NCI-H1092 (cell line): ENCODE measurements at regions not wholly inside any gene's neighbourhood (a gene's known extent, or its start where the extent isn't known, plus 50 kb on each side); places are given as distances from the start of the nearest gene placed in this dataset.
A peak's percentile ranks its signal among the peaks of the same experiment; 100 is the strongest.
"Not testable (repeated sequence)": the region's sequence is repeated elsewhere in the genome, so short reads cannot be mapped to it uniquely, and the experiment has no call there.

Experiments
- DNase-seq: peaks from one replicate; lab custom pipeline; 2025; lab: John Stamatoyannopoulos, UW

DNA sequence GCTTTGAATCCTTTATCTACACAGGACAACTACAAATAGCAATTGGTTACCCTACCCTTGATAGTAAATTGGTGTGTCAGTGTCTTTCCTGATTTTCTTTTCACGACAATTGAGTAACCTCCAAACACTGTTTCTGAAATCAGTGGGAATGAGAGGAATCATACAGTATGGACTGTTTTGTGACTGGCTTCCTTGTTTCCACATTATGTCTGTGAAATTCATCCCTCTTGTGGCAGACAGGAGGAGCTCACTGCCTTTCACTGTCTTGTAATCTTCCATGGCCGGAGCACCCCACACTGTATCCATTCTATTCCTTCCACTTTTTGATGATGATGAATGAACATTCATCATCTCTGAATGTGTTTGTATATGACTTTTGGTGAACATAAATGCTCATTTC is 164.0 kb upstream of the PZP start:
- DNase-seq, result no peak

DNA sequence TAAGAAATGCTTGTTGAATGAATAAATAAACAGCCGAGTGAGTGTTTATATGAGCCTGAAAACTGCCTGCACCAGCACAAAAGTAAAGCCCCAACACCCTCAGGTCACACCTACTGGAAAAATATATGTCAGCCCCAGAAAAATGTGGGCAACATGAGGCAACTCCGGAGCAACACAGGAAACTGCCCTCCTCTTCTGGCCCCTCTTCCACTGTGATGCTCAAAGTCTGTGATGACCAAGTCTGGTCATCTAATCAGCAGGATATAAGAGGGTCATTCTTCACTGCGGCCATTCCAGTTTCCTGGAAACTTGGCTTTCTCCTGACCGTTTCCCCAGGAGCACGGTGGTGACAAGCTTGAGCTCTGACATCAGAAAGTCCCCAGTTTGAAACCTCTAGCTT is 159.6 kb upstream of the PZP start:
- DNase-seq, result no peak

DNA sequence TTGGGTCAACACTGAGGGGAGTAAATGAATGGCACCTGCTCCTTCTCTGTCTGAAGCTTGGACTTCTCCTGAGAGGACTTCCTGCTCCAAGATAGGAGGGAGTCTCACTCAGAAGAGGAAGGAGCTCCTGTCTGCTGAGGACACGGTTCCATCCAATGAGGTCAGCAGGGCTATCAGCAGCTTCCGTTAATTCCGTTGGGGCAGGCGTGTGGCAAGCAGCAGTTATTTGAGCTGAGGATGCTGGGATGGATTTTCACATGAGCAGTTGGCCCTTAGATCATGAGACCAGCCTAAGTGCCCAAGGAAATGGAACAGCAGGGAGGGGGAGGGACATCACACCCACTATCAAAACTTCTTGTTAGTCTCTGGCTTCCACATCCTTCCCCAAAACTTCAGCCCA is 159.0 kb upstream of the PZP start:
- DNase-seq, result no peak

DNA sequence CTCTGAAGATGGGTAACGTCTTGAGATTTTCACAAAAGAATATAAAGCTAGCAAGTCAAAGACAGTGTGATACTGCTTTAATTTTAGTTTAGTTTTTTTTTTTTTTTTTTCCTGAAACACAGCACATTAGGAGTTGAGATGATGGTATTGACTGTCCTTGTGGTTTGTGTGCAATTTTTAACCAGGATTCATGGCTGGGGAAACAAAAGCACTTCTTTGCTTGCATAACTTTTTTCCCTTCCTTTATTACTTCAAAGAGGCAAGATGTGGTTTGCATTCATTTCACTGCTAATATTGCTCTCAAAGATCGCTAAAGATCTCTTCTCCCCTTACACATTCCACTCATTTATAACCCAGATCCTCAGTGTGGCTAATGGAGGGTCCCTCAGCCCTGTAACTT is 157.1 kb upstream of the PZP start:
- no peak for DNase-seq

DNA sequence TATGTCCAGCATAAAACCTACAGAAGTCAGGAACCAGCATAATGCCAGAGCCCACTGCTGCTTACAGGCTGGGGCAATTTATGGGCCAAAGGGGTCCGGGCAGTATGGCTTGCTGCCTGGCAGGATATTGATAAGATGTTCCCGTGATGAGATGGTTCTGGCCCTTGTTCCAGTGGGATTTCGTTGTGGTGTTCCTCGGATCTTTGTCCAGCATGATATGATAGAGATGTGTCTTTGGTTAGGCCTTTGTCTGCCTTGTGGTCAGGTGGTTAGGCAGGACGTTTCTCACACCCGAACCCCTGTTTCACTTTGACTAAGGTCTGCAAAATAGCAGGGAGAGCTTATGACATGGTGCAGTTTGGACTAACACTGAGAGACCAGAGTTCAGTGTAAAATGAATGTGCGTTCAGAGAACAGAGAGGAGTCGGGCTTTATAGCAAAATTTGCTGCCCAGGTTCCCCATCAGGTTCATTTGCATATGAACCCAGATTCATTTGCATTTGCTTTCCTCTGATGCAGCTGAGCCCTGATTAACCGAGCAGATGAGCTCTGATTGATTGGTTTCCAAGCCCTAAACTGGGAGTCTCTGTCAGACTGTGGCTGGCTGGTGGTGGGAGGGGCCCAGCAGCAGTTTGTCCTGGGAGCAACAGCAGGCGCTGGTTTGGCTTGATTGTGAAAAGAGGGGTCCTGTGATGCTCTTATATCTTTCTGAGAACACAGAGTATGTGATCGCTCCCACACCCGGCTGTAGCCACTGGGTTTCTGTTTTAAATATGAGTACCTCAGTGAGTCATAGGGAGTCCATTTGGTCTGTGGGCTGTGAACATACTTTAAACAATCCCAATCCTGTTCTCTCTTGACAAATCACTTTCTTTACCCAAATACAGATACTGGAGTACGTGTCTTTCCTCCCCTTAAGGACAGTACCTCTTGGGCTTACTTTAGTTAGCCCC is 156.3 kb upstream of the PZP start:
- DNase-seq, result no peak

DNA sequence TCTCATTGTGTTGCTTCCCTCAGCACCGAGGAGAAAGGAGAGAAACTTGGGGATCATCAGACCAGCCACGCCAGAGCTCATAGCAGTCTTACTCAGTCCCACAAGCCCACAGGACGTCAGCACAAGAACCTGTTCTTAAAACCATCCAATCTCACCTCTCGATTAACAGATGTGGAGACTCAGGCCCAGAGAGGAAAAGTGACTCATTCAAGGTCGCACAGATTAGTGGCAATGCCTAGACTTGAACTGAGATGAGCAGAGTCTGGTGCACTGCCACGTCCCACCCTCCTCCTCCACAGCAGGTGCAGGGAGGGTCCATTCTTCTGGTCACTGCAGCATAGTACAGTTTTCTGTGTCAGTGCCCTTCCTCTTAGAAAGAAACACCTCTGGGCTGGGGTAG is 154.9 kb upstream of the PZP start:
- DNase-seq, result no peak

DNA sequence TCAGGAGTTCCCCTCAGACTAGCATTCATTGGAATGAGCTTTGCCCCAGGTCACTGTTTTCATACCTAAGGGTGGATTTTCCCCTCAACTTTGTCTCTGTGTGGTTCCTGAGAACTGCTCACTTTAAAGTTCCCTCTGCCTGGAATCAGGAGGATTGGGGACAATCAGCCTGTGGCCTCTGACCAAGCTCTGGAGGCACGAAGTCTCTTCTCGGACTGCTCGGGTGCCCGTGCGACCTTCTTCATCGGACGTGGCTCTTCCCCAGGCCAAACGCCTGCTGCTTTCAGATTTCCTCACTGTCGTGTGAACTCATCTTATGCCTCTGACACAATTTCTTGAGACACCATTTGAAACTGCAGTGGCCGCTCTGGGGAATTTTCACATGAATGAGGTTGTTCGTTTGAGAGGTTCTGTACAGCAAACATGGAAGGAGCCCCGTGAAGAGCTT is 153.7 kb upstream of the PZP start:
- DNase-seq, result no peak

DNA sequence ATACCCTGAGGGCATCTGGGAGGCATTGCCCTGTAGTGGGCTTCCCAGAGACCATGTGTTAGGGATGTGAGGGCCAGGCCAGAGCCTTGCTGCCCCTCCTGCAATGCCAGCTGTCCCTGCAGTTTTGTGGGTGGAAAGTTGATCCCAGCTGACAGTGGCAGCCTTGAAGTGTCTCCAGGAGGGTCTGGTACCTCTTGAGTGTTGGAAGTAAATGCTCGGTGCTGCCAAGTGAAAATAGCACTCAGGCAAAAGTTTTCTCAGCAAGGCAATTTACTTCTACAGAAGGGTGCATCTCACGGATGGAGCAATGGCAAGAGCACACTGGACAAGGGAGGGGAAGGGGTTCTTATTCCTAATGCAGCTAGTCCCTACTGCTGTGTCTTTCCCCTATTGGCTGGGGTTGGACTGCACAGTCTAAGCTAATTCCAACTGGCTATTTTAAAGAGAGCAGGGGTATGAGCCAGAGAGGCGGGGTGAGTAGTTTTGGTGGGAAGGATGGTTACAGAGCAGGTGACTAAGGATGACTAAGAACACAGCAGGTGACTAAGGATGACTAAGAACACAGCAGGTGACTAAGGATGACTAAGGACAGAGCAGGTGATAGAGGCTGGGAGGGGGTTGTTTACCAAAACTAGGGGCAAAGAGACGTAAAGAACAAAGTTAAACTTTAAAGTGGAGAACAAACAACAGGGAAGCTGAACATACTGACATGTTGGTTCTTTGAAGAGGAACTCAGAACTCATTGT is 146.0 kb upstream of the PZP start:
- DNase-seq, result not testable (repeated sequence)

DNA sequence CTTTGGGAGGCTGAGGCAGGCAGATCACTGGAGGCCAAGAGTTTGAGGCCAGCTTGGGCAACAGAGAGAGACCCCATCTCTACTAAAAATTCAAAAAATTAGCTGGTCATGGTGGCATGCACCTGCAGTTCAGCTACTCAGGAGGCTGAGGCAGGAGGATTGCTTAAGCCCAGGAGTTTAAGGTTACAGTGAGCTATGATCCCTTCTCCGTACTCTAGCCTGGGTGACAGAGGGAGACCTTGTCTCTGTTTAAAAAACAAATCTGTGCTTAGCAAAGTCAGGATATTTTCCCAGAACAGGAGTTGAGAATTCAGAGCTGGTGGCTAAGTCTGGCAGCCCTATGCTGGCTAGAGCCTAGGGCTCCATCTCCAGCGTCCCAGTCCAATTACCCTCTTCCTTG is 142.9 kb upstream of the PZP start:
- no peak for DNase-seq

DNA sequence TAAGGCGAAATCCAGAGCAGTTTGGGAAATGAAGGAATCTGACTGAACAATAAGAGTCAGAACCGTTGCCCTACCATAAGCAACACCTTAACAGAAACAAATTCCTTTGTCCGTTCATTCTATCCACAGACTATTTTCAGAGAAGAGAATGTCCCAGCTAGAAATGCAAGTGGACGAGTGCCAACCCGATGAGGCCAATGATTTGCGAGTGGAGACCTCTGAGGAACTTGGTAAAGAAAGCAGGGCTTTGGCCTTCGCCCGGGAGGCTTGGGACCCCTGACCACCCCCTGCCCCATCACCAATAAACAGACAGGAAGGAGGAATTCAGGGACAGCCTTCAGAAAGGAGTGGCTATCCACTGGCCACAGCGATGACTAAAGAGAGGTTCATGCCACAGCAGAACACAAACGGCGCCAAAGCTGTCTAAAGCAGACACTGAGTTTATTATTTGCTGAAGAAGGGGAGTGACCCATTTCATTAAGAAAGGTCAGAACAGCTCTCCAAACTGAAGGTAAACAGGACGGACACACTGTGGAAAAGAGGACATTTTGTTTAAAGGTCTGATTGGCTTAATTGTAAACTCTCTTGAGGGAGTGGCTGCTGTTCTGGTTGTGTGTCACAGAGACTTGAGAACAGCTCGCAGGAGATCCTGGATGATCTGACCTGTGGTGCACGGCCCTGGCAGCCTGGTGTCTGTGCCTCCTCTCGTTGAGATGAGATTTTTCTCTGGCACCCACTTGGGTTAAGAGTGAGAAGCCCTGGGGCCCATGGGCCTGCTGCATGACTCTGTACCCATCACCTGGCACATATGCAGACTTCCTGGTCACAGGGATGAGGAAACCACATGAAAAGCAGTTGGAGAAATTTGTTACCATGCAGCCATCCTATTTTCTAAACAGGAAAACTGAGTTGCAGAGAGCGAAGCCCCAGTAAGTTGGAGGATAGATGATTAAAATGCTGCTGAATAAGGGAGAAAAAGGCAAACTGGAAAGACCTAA is 142.0 kb upstream of the PZP start:
- no peak for DNase-seq

DNA sequence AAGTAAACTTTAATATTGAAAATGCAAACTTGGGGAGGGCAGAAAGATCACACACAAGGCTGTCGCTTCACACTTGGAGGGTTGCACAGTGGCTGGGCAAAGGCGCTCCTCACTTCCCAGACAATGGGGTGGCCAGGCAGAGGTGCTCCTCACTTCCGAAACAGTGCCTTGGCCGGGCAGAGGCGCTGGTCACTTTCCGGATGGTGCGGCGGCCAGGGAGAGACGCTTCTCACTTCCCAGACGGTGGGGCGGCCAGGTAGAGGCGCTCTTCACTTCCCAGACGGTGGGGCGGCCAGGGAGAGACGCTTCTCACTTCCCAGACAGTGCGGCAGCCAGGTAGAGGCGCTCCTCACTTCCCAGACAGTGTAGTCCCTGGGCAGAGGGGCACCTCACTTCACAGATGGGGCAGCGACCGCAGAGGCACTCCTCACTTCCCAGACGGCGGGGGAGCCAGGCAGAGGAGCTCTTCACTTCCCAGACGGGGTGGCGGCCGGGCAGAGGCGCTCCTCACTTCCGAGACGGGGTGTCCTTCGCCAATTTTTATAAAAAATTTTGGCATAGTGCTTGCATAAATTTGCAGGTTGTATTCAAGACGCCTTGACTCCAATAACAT is 140.8 kb upstream of the PZP start:
- no peak for DNase-seq

DNA sequence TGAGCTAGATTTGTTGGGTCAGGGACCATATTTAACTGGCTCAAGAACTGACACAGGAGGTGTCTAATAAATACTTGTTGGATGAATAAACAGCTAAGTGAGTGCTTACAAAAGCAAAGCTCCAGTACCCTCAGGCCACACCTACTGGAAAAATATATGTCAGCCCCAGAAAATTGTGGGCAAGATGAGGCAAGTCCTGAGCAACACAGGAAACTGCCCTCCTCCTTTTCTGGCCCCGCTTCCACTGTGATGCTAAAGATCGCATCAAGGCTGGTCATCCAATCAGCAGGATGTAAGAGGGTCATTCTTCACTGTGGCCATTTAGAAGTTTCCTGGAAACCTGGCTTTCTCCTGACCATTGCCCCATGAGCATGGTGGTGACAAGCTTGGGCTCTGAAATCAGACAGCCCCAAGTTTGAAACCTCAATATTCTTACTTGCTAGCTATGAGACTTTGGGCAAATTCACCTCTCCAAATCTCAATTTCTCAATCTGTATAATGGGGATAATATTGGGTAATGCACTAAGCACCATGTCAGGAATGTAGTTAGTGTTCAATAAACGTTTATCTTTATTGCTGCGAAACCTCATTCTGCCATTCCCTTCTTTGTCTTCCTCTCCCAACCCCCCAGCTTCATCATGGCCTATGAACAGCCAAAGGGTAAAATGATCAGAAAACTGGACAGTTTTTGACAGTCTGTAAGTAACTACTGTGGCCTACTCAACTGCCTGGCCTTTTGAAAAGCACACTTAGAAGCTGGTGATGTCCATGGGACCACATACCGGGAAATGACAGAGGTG is 139.3 kb upstream of the PZP start:
- no peak for DNase-seq

DNA sequence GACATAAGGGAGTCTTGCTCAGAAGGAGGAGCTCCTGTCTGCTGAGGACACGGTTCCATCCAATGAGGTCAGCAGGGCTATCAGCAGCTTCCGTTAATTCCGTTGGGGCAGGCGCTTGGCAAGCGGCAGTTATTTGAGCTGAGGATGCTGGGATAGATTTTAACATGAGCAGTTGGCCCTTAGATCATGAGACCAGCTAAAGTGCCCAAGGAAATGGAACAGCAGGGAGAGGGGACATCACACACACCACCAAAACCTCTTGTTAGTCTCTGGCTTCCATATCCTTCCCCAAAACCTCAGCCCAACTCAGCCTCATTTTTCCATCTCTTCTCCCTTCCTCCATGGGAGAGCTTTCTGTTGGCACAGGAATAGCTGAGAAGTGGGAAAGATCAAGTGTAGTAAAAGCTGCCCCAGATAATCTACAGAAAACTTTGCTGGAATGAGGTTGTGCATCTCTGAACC is 138.7 kb upstream of the PZP start:
- no peak for DNase-seq

DNA sequence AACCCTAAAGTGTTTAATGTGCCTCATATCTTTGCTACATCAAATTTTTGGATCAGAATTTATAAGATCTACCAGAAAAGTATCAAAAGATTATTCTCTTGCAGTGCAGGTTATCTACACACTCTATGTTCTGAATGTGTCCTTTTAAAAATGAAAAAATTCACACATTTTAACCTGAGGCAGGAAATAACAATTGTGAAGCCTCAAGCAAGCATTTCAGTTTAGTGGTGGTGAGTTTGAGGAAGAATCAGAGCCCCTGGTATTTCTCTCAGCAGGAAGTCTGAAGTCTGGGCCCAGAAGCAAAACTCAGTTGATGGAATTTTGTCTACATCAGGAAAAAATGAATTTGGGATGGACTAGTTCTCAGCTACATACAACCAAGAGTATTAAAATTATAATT is 137.0 kb upstream of the PZP start:
- DNase-seq, result no peak

DNA sequence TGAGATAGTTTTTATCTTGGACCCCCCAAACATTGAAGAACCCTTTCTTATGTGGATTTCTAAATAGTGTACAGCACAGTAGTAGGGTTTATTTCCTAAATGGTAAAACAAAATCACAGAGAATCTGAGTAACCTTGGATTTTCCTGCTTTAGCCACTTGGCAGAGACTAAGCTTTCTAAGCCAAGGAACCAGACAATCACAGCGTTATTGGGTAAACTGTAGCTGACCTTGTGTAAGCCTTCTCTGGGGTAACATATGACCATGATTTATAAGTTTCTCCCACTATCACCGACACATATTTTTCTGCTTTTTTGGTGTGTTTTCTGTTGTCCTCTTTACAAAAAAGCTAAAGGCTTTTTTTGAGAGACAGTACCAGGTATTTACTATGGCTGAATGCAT is 136.3 kb upstream of the PZP start:
- no peak for DNase-seq

DNA sequence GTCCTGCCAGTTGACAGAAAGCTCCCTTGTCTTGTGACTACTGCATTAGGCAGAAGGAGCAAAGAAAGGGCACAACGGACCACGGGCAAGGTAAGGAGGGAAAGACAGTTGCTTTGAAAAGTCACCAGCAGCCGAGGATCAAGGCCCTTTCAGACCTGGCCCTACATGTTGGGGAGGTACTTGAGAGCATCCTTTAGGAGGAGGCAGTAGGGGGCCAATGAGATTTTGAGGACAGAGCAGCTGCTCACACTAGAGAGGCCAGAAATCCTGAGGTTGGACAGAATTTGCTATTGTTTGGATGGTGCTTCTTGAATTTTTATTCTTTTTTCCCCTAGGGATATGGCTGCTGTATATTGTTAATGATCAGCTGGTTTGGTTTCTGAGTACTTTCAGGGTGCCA is 135.5 kb upstream of the PZP start:
- no peak for DNase-seq

DNA sequence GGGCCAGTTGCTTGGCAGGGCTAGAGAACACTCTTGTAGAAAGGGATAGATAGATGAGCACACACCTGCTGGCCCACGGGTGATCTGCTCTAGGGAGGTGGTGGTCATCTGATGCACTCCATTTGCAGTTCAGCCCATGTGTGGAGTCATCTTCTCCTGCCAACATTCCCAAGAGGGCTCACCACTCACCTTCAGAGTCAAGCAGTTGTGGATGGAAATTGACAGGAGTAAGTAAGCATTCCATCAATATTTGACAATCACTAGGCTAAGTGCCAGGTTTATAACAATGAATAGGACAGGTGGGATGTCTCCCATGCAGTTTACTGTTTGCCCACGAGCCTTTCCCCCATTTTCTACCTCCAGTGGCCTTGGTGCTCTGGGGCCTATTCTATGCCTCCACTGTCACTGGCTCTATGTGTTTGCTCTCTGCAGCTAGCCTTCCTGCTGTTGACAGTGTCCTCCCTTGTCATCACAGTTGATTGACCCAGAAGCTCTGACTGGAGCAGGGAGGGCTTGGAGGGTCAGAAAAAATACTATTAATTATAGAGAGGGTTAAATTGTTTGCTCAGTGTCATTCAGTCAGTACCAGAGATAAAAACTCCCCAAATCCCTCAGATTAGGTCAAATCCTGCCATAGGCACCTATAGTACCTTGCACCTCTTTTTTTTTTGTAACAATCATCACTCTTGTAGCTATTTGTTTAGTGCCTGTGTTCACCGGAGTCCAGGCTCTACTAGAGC is 134.6 kb upstream of the PZP start:
- peak; percentile 6 for DNase-seq

DNA sequence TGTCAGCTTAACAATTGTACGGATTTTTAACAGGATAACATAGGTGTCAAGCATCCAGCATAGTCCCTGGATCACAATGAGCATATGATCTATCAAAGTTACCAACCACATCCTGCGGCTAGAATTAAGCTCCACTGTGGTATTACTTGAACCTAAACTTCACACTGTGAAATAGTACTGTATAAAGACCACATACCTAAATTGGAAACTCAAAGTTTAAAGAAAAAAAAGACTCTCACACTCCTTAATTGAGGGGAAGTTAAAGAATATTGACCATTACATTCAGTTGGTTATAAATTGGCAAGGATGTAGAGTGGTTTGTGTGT is 133.0 kb upstream of the PZP start:
- no peak for DNase-seq

DNA sequence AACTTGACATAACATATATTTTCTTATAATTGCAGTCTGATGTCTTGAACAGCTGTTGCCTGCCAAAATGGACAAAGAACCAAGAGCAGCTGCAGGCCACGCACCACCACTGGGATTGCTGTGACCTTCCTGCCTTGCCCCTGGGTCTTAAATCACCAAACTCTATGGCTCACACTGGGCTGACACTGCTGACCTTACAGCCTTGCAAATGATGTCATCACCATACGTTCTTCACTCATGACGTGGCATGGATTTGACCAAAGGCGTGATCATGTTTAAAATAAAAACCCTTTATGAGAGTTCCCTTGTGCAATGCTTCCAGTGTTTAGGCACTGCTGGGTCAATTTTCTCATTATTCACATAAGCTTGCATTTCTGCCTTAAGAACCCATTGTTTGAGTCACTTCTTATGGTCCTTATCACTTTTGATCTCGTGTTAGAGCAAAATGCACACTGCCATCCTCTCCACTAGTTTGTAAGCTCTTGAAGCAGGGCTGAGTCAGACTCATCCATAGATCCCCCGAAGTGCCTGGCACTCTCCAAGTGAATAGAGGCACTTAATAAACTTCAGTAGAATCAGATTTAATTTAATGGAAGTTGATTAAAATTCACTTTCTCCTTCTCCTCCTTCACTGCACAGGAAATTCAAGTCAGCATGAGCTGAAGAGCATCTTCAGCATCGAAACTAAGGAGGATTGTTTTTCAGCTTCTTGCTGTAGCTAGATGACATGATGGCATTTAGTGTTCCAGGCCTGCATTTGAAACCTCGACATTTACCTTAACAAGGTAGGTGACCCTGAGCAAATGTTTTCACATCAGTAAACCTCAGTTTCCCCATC is 132.4 kb upstream of the PZP start:
- no peak for DNase-seq
